H9 (cell line): ENCODE measurements at regions not wholly inside any gene's neighbourhood (a gene's known extent, or its start where the extent isn't known, plus 50 kb on each side); places are given as distances from the start of the nearest gene placed in this dataset.

ENCODE experiments used
- DNase-seq: peaks from one replicate; pipeline ENCODE4 v3.0.0-alpha.2; 2017
- H2AFZ ChIP-seq: one replicate; pipeline ENCODE4 v1.6.1; 2013; ENCODE audit warnings: mild to moderate bottlenecking, low read length, control low read depth, moderate library complexity
- H2AK5ac ChIP-seq: 2 replicates; pipeline ENCODE4 v1.6.1; 2013; ENCODE audit warnings: low read length, control low read depth, mixed read lengths; ENCODE audit not compliant: insufficient read length
- H2BK120ac ChIP-seq: one replicate; pipeline ENCODE4 v1.6.1; 2013; ENCODE audit warnings: low read depth, mild to moderate bottlenecking, low read length, control low read depth, inconsistent platforms; ENCODE audit not compliant: poor library complexity, severe bottlenecking
- H2BK12ac ChIP-seq: 2 replicates; pipeline ENCODE4 v1.6.1; 2013; ENCODE audit warnings: low read length, control low read depth, mixed read lengths, low read depth; ENCODE audit not compliant: insufficient read length
- H2BK15ac ChIP-seq: 2 replicates; pipeline ENCODE4 v1.6.1; 2013; ENCODE audit warnings: low read depth, low read length, control low read depth
- H2BK20ac ChIP-seq: one replicate; pipeline ENCODE4 v1.6.1; 2013; ENCODE audit warnings: low read depth, mild to moderate bottlenecking, low read length, control low read depth, inconsistent platforms; ENCODE audit not compliant: poor library complexity, severe bottlenecking
- H2BK5ac ChIP-seq: 2 replicates; pipeline ENCODE4 v1.6.1; 2013; ENCODE audit warnings: low read length, control low read depth, mixed read lengths; ENCODE audit not compliant: insufficient read length
- H3K14ac ChIP-seq: 2 replicates; pipeline ENCODE4 v1.6.1; 2013; ENCODE audit warnings: low read length, control low read depth; ENCODE audit not compliant: insufficient read depth
- H3K18ac ChIP-seq: 2 replicates; pipeline ENCODE4 v1.6.1; 2013; ENCODE audit warnings: low read depth, mild to moderate bottlenecking, mixed read lengths, low read length, control low read depth; ENCODE audit not compliant: insufficient read length
- H3K23ac ChIP-seq: 2 replicates; pipeline ENCODE4 v1.6.1; 2013; ENCODE audit warnings: low read length, control low read depth, mixed read lengths, low read depth; ENCODE audit not compliant: insufficient read length
- H3K23me2 ChIP-seq: 2 replicates; pipeline ENCODE4 v1.6.1; 2013; ENCODE audit warnings: low read depth, mild to moderate bottlenecking, mixed read lengths, low read length, control low read depth; ENCODE audit not compliant: insufficient read length, poor library complexity, severe bottlenecking
- H3K27ac ChIP-seq: 2 replicates; pipeline ENCODE4 v1.5.1; 2013; ENCODE audit warnings: low read length, control low read depth, mixed read lengths, low read depth; ENCODE audit not compliant: insufficient read length
- H3K27me3 ChIP-seq: 2 replicates; pipeline ENCODE4 v1.6.1; 2013; ENCODE audit warnings: low read length, control low read depth, inconsistent platforms; ENCODE audit not compliant: insufficient read depth
- H3K4ac ChIP-seq: 2 replicates; pipeline ENCODE4 v1.6.1; 2013; ENCODE audit warnings: low read depth, mild to moderate bottlenecking, control low read depth, inconsistent platforms, low read length, moderate library complexity
- H3K4me1 ChIP-seq: 2 replicates; pipeline ENCODE4 v1.6.1; 2013; ENCODE audit warnings: low read length, control low read depth, inconsistent platforms; ENCODE audit not compliant: insufficient read depth
- H3K4me2 ChIP-seq: 2 replicates; pipeline ENCODE4 v1.6.1; 2013; ENCODE audit warnings: low read length, control low read depth, mixed read lengths; ENCODE audit not compliant: insufficient read length, insufficient read depth
- H3K56ac ChIP-seq: 2 replicates; pipeline ENCODE4 v1.6.1; 2013; ENCODE audit warnings: low read depth, mild to moderate bottlenecking, mixed read lengths, low read length, control low read depth; ENCODE audit not compliant: insufficient read length
- H3K79me1 ChIP-seq: 2 replicates; pipeline ENCODE4 v1.6.1; 2013; ENCODE audit warnings: low read depth, mild to moderate bottlenecking, moderate library complexity, low read length, control low read depth, inconsistent platforms; ENCODE audit not compliant: insufficient read depth, poor library complexity, severe bottlenecking
- H3K79me2 ChIP-seq: 2 replicates; pipeline ENCODE4 v1.6.1; 2013; ENCODE audit warnings: low read length, control low read depth, inconsistent platforms; ENCODE audit not compliant: insufficient read depth
- H3K9ac ChIP-seq: 2 replicates; pipeline ENCODE4 v1.6.1; 2013; ENCODE audit warnings: low read length, control low read depth, mixed read lengths; ENCODE audit not compliant: insufficient read length; ENCODE audit errors: extremely low read depth
- H3K9me3 ChIP-seq: one replicate; pipeline ENCODE4 v1.6.1; 2013; ENCODE audit warnings: low read depth, low read length, inconsistent platforms; ENCODE audit not compliant: control insufficient read depth
- H3T11ph ChIP-seq: one replicate; pipeline ENCODE4 v1.6.1; 2013; ENCODE audit warnings: mild to moderate bottlenecking, low read length, control low read depth, inconsistent platforms
- H4K20me1 ChIP-seq: one replicate; pipeline ENCODE4 v1.6.1; 2013; ENCODE audit not compliant: control insufficient read depth, insufficient read length, insufficient read depth
- H4K5ac ChIP-seq: 2 replicates; pipeline ENCODE4 v1.6.1; 2013; ENCODE audit warnings: low read depth, mild to moderate bottlenecking, mixed read lengths, low read length, control low read depth; ENCODE audit not compliant: insufficient read length
- H4K8ac ChIP-seq: replicated peaks from 2 replicates; pipeline ENCODE4 v1.6.1; 2013; ENCODE audit warnings: low read length, control low read depth, mixed read lengths, low read depth; ENCODE audit not compliant: insufficient read length
- H4K91ac ChIP-seq: 2 replicates; pipeline ENCODE4 v1.6.1; 2013; ENCODE audit warnings: low read depth, mild to moderate bottlenecking, moderate library complexity, mixed read lengths, low read length, control low read depth; ENCODE audit not compliant: insufficient read length
- H3K27ac Mint-ChIP-seq, 3 experiments: 2 replicates in 2 of 3; 3 replicates in 1 of 3; pipeline ENCODE4 v1.8.0; 2020 to 2021; ENCODE audit warnings: mixed read lengths in 3 of 3, mild to moderate bottlenecking in 1 of 3, moderate library complexity in 1 of 3
- H3K27me3 Mint-ChIP-seq: 2 replicates; pipeline ENCODE4 v1.8.0; 2021; ENCODE audit warnings: low read depth, mild to moderate bottlenecking, moderate library complexity, mixed read lengths
- H3K36me3 Mint-ChIP-seq, 3 experiments: 2 replicates in 2 of 3; 3 replicates in 1 of 3; pipeline ENCODE4 v1.8.0; 2020 to 2021; ENCODE audit warnings: low read depth in 3 of 3, mixed read lengths in 3 of 3; ENCODE audit not compliant: insufficient read depth in 1 of 3
- H3K4me1 Mint-ChIP-seq, 2 experiments: 2 replicates each; pipeline ENCODE4 v1.8.0; 2020; ENCODE audit warnings: mixed read lengths in 2 of 2
- H3K4me3 Mint-ChIP-seq, 2 experiments: 2 replicates in 1 of 2; 3 replicates in 1 of 2; pipeline ENCODE4 v1.8.0; 2020 to 2021; ENCODE audit warnings: mild to moderate bottlenecking in 2 of 2, mixed read lengths in 2 of 2, moderate library complexity in 1 of 2
- H3K9me3 Mint-ChIP-seq, 2 experiments: 2 replicates in 1 of 2; 3 replicates in 1 of 2; pipeline ENCODE4 v1.8.0; 2020; ENCODE audit warnings: mild to moderate bottlenecking in 2 of 2, mixed read lengths in 2 of 2, moderate library complexity in 1 of 2
- CTCF ChIP-seq: fragments of 200-600 bp; sonication (generic); conservative IDR thresholded peaks from 3 replicates; pipeline ENCODE4 v1.8.0; 2021; ENCODE audit warnings: antibody characterized with exemption, mild to moderate bottlenecking
- WGBS: extraction: QIAGEN DNeasy Blood & Tissue Kit; methylation state at CpG from one replicate; pipeline ENCODE4 v1.1.7; 2013; ENCODE audit warnings: missing lambda C conversion rate, low lambda C conversion rate, mixed read lengths; ENCODE audit not compliant: insufficient read length; ENCODE audit errors: extremely low coverage; 5-methylcytosine and 5-hydroxymethylcytosine counted together

GRCh38 chr2:156709091-156709490 lies 272.9 kb downstream of the GPD2 start:
- Histone ChIP-seq H3T11ph (no peak overlapping the region), H3K4me1 (no peaks in the 10 kb centered on the region), H3K23me2 (no peaks in the 10 kb centered on the region), H3K9me3 (no peaks in the 10 kb centered on the region), H2AK5ac (no peak overlapping the region), H3K18ac (no peak overlapping the region), H2AFZ (no peak overlapping the region), H3K27me3 (no peaks in the 10 kb centered on the region), H3K14ac (no peak overlapping the region), H3K9ac (no peak overlapping the region), H2BK5ac (no peak overlapping the region), H3K4ac (no peak overlapping the region), H2BK15ac (no peak overlapping the region), H4K5ac (no peak overlapping the region), H4K8ac (no peak overlapping the region), H3K79me2 (no peaks in the 10 kb centered on the region), H2BK12ac (no peak overlapping the region), H3K27ac (no peak overlapping the region), H4K91ac (no peak overlapping the region), H4K20me1 (no peaks in the 10 kb centered on the region), H2BK120ac (no peak overlapping the region), H3K56ac (no peak overlapping the region), H3K4me2 (no peak overlapping the region), H3K79me1 (no peaks in the 10 kb centered on the region), H3K23ac (no peak overlapping the region), H2BK20ac (no peak overlapping the region)
- no peak for TF ChIP-seq CTCF
- Mint-ChIP-seq H3K9me3 (peaks cover 0 to 4% of the 10 kb centered on the region in 2 experiments; a peak in 1 of 5 replicates), H3K4me3 (no peak overlapping the region), H3K4me1 (peaks cover 9 to 14% of the 10 kb centered on the region in 2 experiments), H3K27me3 (no peaks in the 10 kb centered on the region), H3K36me3 (peaks cover 0 to 5% (median 0%) of the 10 kb centered on the region in 3 experiments; a peak in 1 of 7 replicates), H3K27ac (peak overlapping the region in 1 of 3 experiments; percentile 13; a peak in 1 of 7 replicates)
- DNase-seq, result no peak
- WGBS, result no CpG with 5 or more reads among the region's 4 CpGs
